Inflammatory macrophage treated with lipopolysaccharide for 1 hour (primary cell): ENCODE measurements at regions not wholly inside any gene's neighbourhood (a gene's known extent, or its start where the extent isn't known, plus 50 kb on each side); places are given as distances from the start of the nearest gene placed in this dataset.
"Not testable (repeated sequence)": the region's sequence is repeated elsewhere in the genome, so short reads cannot be mapped to it uniquely, and the experiment has no call there.

Source experiments
- DNase-seq, 2 donors: peaks; one replicate each; pipeline ENCODE4 v3.0.0-alpha.2; 2020 to 2022

GRCh38 chr2:180694445-180695421 lies 285.7 kb upstream of the UBE2E3 start:
- DNase-seq: no peak

DNA sequence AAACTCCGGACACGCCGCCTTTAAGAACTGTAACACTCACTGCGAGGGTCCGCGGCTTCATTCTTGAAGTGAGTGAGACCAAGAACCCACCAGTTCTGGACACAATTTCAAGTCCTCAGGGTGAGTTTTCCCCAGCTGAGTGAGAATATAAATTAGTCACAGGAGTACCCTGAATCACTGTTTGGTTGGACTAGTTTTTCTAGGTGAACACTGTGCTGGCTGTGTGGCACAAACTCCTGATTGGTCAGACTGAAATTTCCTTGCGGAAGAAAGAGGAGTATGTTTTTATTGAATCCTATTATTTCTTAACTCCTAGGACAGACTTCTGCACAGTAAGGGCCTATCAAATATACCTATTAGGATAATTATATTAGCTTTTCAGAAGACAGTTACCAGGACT lies 288.1 kb upstream of the UBE2E3 start:
- no peak for DNase-seq

DNA sequence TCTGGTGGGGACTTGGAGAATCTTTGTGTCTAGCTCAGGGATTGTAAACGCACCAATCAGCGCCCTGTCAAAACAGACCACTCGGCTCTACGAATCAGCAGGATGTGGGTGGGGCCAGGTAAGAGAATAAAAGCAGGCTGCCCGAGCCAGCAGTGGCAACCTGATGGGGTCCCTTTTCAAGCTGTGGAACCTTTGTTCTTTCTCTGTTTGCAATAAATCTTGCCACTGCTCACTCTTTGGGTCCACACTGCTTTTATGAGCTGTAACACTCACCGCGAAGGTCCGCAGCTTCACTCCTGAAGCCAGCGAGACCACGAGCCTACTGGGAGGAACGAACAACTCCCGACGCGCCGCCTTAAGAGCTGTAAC lies 288.6 kb upstream of the UBE2E3 start:
- not testable (repeated sequence) for DNase-seq

DNA sequence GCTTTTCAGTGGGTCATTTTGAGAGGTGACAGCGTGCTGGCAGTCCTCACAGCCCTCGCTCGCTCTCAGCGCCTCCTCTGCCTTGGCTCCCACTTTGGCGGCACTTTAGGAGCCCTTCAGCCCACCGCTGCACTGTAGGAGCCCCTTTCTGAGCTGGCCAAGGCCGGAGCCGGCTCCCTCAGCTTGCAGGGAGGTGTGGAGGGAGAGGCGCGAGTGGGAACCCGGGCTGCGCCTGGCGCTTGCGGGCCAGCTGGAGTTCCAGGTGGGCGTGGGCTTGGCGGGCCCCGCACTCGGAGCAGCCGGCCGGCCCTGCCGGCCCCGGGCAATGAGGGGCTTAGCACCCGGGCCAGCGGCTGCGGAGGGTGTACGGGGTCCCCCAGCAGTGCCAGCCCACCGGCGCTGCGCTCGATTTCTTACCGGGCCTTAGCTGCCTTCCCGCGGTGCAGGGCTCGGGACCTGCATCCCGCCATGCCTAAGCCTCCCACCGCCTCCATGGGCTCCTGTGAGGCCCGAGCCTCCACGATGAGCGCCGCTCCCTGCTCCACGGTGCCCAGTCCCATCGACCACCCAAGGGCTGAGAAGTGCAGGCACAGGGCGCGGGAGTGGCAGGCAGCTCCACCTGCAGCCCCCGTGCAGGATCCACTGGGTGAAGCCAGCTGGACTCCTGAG lies 289.1 kb upstream of the UBE2E3 start:
- DNase-seq: not testable (repeated sequence)

- DNase-seq: no peak
These were observed 289.8 kb upstream of the UBE2E3 start for GRCh38 chr2:180690611-180691010.

- DNase-seq: no peak
These were observed 297.5 kb upstream of the UBE2E3 start for GRCh38 chr2:180682871-180683270.

- DNase-seq: no peak
These were observed 300.7 kb upstream of the UBE2E3 start for GRCh38 chr2:180679693-180680092.

DNA sequence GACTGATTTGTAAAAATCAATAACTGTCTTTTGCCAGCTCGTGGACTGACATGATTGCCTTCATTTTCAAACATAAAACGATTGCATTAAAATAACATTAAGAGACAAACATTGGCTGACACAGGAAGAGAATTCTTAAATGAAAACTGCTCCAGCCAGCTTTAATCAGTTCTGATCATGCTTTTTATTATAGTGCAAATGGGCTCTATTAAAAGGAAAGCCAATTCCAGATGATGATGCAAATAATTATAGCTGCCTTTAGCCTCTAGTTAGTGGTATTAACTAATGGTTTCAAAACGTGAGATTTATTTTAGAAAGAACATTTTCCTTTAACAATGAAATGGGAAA lies 301.8 kb upstream of the UBE2E3 start:
- no peak for DNase-seq

DNA sequence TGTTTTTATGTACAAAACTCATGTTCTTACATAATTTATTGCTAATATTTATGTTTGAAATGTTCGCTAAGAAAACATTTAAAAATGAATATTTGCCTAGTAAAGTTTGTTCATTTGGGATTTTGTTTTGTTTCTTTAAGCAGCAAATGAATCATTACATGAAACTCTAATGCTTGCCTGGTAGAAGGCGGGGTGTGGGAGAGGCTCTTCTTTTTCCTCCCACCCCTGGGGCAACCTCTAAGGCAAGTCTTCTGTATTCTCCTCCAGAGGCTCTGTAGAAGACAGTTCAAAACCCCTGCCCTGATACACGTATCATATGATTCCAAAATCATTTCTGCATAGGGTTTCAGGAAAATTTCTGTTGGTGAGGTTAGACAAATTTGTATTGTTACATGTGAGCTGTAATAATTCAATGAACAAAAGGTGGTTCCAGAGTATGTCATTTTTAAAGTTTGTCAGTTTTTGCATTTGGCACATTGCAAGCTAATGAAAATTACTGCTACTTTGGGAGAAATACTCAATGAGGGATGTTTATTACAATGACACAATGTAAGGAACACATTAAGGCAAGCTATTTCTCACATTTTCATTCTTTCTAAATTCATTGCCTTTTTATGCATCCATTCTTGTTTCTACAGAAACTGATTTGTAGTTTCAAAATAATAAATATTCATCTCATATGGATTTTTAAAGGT lies 302.3 kb upstream of the UBE2E3 start:
- no peak for DNase-seq

DNA sequence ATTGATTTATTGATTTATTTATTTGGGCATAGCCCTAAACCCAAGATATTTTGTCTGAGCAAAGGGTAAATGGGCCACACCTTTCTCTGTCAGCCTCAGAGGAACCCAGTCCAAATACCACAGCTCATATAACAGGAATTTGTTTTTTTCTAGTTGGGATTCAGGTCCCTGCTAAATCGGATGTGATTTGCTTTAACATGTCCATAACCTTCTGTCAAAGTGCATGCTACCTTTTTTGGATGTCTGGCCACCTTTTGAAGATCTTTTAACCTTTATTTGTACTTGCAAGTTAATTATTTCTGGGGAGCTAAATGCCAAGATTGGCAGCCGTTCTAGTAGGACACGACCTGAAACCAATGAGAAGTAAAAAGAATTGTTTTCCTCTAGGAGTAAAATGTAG lies 303.2 kb upstream of the UBE2E3 start:
- no peak for DNase-seq

DNA sequence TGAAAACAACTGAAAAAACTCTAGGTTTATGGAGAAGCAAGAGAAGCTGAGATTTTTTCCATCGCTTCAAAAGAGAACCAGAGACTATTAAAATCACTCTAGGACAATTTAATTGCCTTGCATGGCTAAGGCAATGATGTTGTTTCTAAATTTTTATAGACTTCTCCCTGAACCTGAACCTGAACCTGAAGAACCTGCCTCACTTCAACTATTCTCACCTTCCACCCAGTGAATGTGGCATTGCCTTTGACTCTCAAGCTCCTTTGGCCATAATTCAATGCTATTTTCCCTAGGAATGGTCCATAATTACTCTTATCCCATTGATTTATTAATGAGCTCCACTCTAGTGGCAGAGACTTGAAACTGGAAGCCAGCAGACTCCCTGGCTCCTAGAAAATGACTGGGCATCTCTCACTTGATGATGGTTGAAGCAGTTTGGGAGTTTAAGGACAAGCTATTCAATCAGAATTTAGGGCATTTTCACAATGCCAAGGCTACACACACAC lies 303.8 kb upstream of the UBE2E3 start:
- no peak for DNase-seq

- no peak for DNase-seq
These were observed 305.2 kb upstream of the UBE2E3 start for GRCh38 chr2:180675170-180675569.

GRCh38 chr2:180672377-180672776 lies 308.0 kb upstream of the UBE2E3 start:
- no peak for DNase-seq

DNA sequence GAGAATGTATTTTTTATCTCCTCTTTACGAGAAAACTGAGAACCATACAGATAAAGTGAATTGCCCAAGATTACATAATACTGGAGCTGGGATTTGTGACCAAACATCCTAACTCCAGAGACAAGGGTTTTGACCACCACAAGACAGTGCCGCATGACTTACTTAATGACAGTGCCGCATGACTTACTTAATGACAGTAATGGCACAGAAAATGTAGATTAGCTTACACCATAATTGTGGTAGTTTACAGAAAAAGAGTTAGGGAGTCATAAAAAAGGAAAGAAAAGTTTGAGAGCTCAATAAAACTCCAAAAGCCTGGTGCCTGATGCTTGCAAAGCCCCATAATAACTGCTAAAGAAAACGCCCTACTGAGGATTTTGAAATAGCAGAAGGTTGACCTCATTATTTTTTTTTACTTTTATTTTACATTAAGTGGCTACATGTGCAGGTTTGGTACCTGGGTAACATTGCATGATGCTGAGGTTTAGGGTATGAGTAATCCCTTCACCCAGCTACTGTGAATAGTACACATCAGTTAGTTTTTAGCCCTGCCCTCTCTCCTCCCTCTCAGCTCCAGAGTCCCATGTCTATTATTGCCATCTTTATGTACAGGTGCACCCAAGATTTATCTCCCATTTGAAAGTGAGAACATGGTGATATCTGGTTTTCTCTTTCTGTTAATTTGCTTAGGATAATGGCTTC lies 310.0 kb upstream of the UBE2E3 start:
- no peak for DNase-seq

DNA sequence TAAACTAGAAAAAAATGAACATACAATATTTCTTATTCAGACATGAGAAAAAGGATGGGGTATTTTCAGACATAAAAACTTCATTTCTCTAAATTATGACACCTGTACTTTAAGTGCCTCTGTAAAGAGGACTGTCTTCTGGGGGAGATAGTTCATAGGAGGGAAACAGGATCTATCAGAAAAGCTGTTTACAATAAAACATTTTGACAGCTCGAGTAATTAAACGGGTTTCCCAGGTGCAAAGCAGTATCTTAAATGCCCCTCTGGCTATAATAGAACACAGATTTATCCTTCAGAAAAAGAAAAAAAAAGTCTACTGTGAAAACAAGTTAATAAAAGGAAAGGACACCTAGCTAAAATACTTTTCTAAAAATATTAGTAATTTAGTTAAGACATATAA lies 311.4 kb upstream of the UBE2E3 start:
- DNase-seq: no peak

GRCh38 chr2:180664507-180664906 lies 315.9 kb upstream of the UBE2E3 start:
- no peak for DNase-seq

GRCh38 chr2:180662941-180663471 lies 317.4 kb upstream of the UBE2E3 start:
- no peak for DNase-seq

GRCh38 chr2:180662521-180662920 lies 317.9 kb upstream of the UBE2E3 start:
- DNase-seq: no peak

GRCh38 chr2:180661686-180662030 lies 318.7 kb upstream of the UBE2E3 start:
- no peak for DNase-seq

GRCh38 chr2:180660881-180661685 lies 319.3 kb upstream of the UBE2E3 start:
- no peak for DNase-seq

DNA sequence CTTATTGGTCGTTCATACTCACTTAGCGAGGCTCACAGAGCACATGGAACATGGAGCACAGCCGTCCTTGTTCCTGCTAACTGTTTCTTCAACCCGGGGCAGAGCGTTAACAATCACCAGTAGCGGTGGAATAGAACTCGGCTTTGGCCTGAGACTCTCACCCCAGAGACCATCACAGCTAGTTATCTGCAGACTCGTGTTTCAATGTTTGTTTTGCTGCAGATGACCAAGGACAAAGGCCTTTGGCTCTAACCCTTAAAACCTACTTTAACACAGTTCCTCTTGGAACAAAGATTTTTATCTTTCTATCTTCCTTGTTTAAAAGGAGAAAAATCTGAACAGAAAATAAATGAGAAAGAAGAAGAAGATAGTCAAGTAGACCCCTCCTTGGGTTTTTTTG lies 320.2 kb upstream of the UBE2E3 start:
- no peak for DNase-seq

GRCh38 chr2:180657054-180657453 lies 323.4 kb upstream of the UBE2E3 start:
- no peak for DNase-seq
